Ishikawa (cell line): ENCODE measurements at regions not wholly inside any gene's neighbourhood (a gene's known extent, or its start where the extent isn't known, plus 50 kb on each side); places are given as distances from the start of the nearest gene placed in this dataset.
A peak's percentile ranks its signal among the peaks of the same experiment; 100 is the strongest.

ENCODE experiments used
- CEBPB ChIP-seq: IDR thresholded peaks from 2 replicates; pipeline ENCODE4 v1.6.1; 2012
- CREB1 ChIP-seq: IDR thresholded peaks from 2 replicates; pipeline ENCODE4 v1.6.1; 2012; ENCODE audit warnings: low read depth
- EGR1 ChIP-seq: IDR thresholded peaks from 2 replicates; pipeline ENCODE4 v1.6.1; 2012
- EP300 ChIP-seq: IDR thresholded peaks from 2 replicates; pipeline ENCODE4 v1.6.1; 2012; ENCODE audit warnings: borderline replicate concordance
- FOXM1 ChIP-seq: IDR thresholded peaks from 2 replicates; pipeline ENCODE4 v1.6.1; 2012; ENCODE audit warnings: low read depth, borderline replicate concordance
- NFIC ChIP-seq: IDR thresholded peaks from 2 replicates; pipeline ENCODE4 v1.6.1; 2012
- RAD21 ChIP-seq: IDR thresholded peaks from 2 replicates; pipeline ENCODE4 v1.6.1; 2012; ENCODE audit warnings: low read depth
- TAF1 ChIP-seq: IDR thresholded peaks from 2 replicates; pipeline ENCODE4 v1.6.1; 2012; ENCODE audit warnings: low read depth, mild to moderate bottlenecking
- TCF12 ChIP-seq: IDR thresholded peaks from 2 replicates; pipeline ENCODE4 v1.6.1; 2012; ENCODE audit warnings: low read depth
- TEAD4 ChIP-seq: IDR thresholded peaks from 2 replicates; pipeline ENCODE4 v1.6.1; 2012
- YY1 ChIP-seq: IDR thresholded peaks from 2 replicates; pipeline ENCODE4 v1.6.1; 2012; ENCODE audit warnings: low read depth
- ZBTB7A ChIP-seq: IDR thresholded peaks from 2 replicates; pipeline ENCODE4 v1.6.1; 2012; ENCODE audit warnings: low read depth
- TF ChIP-seq, protein P1 (sequence below): IDR thresholded peaks from 2 replicates; pipeline ENCODE4 v1.6.1; 2012
- TF ChIP-seq, protein P2 (sequence below): IDR thresholded peaks from 2 replicates; pipeline ENCODE4 v1.6.1; 2012; ENCODE audit warnings: low read depth, mild to moderate bottlenecking
- TF ChIP-seq, protein P3 (sequence below): IDR thresholded peaks from 2 replicates; pipeline ENCODE4 v1.6.1; 2012

DNA sequence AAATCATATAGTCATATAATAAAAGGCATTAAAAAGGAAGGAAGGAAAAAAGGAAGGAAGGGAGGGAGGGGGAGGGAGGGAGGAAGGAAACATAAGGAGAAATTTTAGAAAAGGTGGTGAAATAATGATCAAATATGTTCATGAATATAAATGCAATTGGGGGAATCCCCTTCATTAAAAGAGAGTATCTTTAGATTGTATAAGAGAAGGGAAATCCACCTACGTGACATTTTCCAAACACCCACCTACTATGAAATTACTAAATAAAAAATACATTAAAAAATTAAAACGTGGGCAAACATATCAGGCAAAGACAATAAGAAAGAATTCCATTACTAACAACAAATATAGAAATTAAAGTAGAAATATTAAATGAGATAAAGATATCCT lies 203.4 kb upstream of the PARD3B start:
- TF ChIP-seq TCF12 (no peak), NFIC (no peak), FOXM1 (no peak), TAF1 (no peak), EGR1 (no peak), YY1 (no peak), RAD21 (no peak), EP300 (no peak), CEBPB (no peak), ZBTB7A (no peak), CREB1 (no peak), TEAD4 (no peak)
- TF ChIP-seq, protein P1, sequence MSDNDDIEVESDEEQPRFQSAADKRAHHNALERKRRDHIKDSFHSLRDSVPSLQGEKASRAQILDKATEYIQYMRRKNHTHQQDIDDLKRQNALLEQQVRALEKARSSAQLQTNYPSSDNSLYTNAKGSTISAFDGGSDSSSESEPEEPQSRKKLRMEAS = no peak
- TF ChIP-seq, protein P2, sequence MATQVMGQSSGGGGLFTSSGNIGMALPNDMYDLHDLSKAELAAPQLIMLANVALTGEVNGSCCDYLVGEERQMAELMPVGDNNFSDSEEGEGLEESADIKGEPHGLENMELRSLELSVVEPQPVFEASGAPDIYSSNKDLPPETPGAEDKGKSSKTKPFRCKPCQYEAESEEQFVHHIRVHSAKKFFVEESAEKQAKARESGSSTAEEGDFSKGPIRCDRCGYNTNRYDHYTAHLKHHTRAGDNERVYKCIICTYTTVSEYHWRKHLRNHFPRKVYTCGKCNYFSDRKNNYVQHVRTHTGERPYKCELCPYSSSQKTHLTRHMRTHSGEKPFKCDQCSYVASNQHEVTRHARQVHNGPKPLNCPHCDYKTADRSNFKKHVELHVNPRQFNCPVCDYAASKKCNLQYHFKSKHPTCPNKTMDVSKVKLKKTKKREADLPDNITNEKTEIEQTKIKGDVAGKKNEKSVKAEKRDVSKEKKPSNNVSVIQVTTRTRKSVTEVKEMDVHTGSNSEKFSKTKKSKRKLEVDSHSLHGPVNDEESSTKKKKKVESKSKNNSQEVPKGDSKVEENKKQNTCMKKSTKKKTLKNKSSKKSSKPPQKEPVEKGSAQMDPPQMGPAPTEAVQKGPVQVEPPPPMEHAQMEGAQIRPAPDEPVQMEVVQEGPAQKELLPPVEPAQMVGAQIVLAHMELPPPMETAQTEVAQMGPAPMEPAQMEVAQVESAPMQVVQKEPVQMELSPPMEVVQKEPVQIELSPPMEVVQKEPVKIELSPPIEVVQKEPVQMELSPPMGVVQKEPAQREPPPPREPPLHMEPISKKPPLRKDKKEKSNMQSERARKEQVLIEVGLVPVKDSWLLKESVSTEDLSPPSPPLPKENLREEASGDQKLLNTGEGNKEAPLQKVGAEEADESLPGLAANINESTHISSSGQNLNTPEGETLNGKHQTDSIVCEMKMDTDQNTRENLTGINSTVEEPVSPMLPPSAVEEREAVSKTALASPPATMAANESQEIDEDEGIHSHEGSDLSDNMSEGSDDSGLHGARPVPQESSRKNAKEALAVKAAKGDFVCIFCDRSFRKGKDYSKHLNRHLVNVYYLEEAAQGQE = no peak
- TF ChIP-seq, protein P3, sequence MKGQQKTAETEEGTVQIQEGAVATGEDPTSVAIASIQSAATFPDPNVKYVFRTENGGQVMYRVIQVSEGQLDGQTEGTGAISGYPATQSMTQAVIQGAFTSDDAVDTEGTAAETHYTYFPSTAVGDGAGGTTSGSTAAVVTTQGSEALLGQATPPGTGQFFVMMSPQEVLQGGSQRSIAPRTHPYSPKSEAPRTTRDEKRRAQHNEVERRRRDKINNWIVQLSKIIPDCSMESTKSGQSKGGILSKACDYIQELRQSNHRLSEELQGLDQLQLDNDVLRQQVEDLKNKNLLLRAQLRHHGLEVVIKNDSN = no peak

DNA sequence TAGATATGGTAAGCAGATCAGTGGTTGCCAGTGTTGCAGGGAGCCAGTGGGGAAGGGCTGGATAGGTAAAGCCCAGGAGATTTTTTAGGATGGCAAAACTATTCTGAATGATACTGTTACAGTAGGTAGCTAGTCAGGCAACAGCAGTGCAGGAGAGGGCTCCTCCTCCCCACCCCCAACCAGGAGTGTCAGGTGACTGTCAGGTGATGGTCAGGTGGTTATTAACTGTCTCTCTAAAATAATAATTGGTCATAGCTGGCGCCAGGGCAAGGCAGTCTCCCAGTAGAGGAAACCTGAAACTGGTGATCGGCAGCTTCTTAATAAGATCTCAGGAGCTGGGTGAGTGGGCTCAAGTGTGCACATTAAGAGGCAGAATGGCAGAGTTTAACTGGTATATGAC lies 201.6 kb upstream of the PARD3B start:
- TF ChIP-seq, protein P3 = peak; percentile 67
- no peak for TF ChIP-seq TAF1

DNA sequence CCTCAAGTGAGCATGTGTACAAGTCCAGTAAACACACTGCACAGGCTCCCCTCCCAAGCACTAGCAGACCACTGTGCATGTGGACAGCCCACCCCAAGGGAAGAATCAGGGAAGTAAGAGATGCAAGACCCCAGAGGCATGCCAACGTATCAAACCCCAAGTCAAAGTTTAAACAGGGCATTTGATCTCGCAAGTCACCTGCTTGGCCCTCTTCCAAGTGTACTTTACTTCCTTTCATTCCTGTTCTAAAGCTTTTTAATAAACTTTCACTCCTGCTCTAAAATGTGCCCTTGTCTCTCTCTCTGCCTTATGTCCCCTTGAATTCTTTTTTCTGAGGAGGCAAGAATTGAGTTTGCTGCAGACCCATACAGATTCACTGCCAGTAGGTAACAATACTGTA lies 201.2 kb upstream of the PARD3B start:
- TF ChIP-seq CEBPB (no peak), NFIC (no peak), TAF1 (no peak), RAD21 (no peak)
- TF ChIP-seq, protein P3 = no peak

DNA sequence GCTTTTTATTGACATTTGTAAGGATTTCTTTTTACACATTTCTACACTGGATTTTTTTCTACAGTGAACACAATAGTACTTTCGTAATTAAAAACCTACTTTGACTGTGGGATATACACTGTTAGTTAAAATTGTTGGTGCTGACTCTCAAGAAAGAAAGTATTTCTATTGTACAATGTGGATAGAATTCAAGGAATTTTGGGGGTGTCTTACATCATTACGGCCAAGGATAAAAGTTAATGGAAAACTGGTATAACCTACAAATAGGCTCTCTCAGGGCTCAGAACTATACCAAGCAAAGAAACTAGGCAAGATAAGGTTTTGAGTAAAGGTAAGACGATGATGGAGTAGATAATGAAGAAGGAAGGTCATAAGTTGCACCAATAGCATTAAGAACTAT lies 198.4 kb upstream of the PARD3B start:
- TF ChIP-seq TAF1 (no peak), RAD21 (no peak)

DNA sequence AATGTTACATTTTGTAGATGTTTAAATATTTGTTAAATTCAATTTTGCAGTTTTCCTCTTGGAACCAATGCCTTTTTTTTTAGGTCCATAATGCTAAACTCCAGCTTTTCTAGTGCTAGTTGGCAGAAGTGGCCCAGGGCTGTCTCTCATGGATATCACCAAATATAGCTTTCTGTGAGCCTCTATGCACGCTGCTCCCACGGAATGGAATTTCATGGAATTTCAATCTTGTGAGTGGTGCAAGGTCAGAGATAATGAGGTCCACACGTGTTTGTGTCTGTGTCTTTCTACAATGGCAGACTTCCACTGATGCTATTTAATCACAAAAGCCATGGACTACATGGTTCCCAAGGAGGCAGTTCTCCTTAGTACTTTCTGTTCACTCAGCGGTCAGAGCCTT lies 191.5 kb upstream of the PARD3B start:
- TF ChIP-seq YY1 (no peak), FOXM1 (no peak)

DNA sequence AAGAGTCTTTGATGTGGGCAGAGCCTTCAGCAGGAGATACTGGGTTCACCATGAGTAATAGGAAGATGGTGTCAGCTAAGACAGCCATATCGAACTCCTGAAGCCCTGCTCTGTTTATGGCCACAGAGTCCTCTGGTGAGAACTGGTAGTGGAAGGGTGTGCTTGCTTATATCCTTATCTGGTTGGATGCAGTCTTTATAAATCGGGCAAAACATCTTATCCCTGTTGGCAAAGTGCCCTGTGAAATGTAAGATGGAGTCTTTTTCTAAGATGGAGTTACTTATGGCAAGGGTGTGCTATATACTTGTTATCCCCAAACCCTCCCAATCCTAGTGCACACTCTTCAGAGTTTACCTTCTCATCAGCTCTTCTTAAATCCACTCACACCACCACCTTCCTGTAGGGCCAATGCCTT lies 190.8 kb upstream of the PARD3B start:
- no peak for TF ChIP-seq RAD21
- TF ChIP-seq FOXM1 = no peak
- TF ChIP-seq YY1 = no peak
- no peak for TF ChIP-seq CEBPB
- TF ChIP-seq TAF1 = no peak

DNA sequence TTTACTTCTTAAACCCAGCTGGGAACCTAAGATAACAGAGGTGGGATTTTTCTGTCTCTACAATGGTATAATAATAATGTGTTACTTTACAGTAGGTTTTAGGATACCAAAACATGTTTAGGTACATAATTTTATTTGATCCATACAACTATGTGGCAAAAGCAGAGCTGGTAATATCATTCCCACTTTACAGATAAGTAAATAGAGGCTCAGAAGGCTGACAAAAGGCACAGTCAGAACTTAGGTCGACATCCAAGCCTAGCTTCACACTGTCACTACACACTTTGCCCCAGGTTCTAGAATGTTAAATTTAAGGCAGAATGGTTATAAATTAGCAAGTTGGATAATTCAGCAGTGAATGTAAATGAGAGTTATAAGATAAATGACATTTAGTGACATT lies 189.6 kb upstream of the PARD3B start:
- no peak for TF ChIP-seq TCF12
- no peak for TF ChIP-seq CREB1
- no peak for TF ChIP-seq TEAD4
- TF ChIP-seq EGR1 = no peak
- no peak for TF ChIP-seq ZBTB7A
- TF ChIP-seq, protein P1 = no peak
- TF ChIP-seq RAD21 = no peak
- TF ChIP-seq TAF1 = no peak
- TF ChIP-seq CEBPB = no peak
- TF ChIP-seq YY1 = no peak
- TF ChIP-seq EP300 = no peak
- TF ChIP-seq, protein P3 = no peak
- no peak for TF ChIP-seq FOXM1
- TF ChIP-seq, protein P2 = no peak
- no peak for TF ChIP-seq NFIC
